Stimulated activated CD4-positive, alpha-beta T cell treated with anti-CD3 and anti-CD28 coated beads, TNF-alpha, amount 100 ng/mL, for 48 hours (primary cell): ENCODE measurements at regions not wholly inside any gene's neighbourhood (a gene's known extent, or its start where the extent isn't known, plus 50 kb on each side); places are given as distances from the start of the nearest gene placed in this dataset.
"Not testable (repeated sequence)": the region's sequence is repeated elsewhere in the genome, so short reads cannot be mapped to it uniquely, and the experiment has no call there.

Experiments used
- DNase-seq, 3 donors: peaks; one replicate each; pipeline ENCODE4 v3.0.0-alpha.2; 2020; ENCODE audit warnings: low read depth in 3 of 3

DNA sequence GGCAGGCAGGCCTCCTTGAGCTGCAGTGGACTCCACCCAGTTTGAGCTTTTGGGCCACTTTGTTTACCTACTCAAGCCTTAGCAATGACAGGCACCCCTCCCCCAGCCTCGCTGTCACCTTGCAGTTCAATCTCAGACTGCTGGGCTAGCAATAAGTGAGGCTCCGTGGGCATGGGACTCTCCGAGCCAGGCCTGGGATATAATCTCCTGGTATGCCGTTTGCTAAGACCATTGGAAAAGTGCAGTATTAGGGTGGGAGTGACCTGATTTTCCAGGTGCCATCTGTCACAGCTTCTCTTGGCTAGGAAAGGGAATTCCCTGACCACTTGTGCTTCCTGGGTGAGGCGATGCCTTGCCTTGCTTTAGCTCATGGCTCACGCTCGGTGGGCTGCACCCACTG lies 648.6 kb downstream of the DIPK2A start:
- not testable (repeated sequence) for DNase-seq

- no peak for DNase-seq
These were observed 651.2 kb downstream of the DIPK2A start for GRCh38 chr3:144622845-144623244.

DNA sequence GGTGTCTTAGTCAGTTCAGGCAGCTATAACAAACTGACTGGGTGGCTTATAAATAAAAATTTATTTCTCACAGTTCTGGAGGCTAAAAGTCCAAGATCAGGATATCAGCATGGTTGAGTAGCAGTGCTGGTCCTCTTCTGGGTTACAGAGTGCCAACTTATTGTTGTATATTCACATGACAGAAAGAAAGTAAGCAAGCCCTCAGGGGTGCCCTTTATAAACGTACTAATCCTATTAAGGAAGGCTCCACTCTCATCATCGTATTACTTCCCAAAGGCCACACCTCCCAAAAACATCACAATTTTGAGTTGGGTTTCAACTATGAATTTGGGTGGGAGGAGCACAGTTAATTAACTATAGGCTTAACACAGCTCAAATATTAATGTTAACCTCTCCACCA lies 653.0 kb downstream of the DIPK2A start:
- DNase-seq: no peak

DNA sequence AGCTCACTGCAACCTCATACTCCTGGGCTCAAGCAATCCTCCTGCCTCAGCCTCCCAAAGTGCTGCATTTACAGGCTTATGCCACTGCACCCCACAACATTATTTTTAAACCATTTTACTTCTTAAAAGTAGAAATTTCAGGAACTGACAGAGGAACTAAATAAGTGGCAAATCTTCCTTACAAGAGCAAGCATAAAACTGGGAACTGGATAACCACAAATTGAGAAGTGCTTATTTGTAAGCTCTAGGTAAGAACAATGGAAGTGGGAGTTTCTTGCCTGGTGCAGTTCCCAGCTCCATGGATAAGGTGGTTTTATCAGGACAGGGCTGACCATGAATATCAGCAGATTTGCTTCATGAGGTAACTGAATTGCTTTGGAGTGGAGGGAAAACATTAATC lies 655.2 kb downstream of the DIPK2A start:
- no peak for DNase-seq

DNA sequence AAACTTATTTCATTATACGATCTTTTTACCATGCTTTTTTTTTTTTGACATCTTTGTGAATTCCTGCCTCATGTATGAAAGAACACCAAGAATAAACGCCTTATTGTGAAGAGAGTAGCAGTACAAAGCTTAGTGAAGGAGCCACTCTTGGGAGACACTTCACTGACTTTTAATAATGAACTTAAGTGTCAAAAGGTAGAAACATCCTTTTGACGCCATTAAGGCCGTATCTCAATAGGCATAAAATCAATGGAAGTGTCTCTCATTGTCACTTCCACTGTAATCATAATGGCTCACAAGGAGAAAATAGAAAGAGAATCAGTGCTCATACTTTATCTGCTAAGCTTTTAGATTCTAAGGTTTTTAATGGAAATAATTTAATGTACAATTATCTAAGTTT lies 657.8 kb downstream of the DIPK2A start:
- DNase-seq: no peak

DNA sequence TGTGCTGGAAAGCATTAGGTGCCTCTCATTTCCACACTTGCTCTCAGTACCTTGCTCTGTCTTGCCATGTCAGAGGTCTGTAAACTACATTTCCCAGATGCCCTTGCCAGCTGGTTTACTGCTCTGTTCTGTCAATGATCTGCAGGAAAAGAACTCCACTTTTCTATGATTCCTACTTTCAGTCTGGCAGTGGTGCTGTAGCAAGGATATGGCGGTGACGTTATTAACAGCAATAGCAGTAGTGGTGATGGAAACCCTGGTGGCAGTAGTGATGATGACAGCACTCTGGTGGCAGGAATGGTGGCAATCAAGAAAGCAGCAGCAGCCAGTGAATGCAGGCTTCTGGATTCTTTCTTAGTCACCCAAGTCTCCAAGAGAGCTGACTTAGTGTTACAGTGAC lies 665.2 kb downstream of the DIPK2A start:
- no peak for DNase-seq

DNA sequence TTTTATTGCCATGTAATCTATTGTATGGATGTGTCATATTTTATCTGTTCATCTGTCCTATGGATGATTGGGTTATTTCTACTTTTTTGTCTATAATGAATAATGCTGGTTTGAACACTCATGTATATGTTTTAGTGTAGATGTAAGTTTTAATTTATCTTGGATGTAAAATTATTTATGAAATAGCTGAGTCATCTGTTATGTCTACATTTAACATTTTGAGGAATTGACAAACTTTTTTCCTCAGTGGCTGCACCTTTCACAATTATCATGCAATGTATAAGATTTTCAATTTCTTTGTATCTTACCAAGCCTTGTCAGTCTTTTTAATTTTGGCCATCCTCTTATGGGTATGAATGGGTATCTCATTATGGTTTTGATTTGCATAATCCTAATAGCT lies 666.4 kb downstream of the DIPK2A start:
- no peak for DNase-seq

- DNase-seq: no peak
These were observed 672.2 kb downstream of the DIPK2A start for GRCh38 chr3:144643771-144644198.

DNA sequence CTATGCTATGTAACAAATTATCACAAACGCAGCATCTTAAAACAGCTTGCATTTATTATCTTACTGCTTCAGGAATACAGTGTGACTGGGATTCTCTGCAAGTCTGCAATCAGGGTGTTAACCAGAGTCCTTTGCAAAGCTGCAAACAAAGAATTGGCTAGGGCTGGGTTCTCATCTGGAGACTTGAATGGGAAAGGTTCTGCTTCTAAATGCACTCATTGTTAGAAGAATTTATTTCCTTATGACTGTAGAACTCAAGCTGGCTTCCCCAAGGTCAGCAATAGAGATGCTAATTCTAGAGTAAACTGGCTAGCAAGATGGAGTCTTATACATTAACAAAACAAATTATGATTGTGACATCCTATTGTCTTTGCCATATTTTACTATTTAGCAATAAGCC lies 673.7 kb downstream of the DIPK2A start:
- DNase-seq: no peak

DNA sequence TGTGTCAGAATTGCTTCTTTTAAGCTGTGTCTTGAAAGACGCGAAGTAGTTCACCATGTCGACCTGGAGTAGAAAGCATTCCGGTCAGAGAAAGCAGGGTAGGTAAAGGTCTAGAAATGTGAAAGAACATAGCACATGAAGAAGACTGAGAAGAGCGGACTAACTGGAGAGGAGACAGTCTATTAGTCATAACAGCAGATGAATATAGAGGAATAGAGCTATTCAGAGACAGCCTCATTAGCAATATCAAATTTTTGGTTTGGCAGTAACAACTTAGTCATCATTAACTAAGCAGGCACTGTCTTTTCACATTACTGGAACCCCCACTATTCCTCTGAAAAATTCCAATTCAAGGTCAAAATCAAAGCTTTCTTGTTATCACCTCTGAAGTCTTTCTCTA lies 678.8 kb downstream of the DIPK2A start:
- DNase-seq: no peak

DNA sequence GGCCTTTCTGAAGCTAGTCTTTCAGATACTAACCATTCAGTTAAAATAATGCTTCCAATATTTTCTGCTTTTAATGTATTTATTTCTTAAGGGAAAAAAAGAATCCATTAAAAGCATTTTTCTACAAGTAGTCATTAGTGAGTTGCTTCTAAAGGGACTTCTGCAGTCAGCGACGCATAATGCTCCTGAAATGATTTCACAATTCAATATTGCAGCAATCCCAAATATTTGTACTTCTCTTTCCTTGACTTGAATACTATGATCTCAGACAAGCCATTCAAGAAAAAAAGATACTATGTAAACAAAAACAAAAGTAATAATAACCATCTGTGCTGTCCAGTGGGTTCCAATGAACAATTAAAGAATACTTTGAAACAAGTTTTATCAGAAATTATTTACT lies 681.0 kb downstream of the DIPK2A start:
- no peak for DNase-seq

DNA sequence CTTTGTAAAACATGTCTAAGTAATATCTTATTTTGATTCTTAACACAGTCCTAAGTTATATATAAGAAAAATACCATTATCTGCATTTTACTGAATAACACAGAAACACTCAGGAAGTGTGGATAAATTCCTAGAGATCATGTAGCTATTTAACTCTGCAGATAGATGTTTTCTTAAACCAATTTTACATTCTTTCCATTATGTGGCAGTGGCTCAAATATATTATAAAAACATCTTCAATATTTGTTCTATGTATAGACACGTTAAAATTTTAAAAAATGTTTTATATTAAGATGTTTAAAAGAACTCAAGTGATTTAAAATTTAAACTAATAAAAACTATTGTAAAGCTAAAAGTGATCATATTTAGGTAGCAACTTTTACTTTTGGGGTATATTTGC lies 683.8 kb downstream of the DIPK2A start:
- no peak for DNase-seq

DNA sequence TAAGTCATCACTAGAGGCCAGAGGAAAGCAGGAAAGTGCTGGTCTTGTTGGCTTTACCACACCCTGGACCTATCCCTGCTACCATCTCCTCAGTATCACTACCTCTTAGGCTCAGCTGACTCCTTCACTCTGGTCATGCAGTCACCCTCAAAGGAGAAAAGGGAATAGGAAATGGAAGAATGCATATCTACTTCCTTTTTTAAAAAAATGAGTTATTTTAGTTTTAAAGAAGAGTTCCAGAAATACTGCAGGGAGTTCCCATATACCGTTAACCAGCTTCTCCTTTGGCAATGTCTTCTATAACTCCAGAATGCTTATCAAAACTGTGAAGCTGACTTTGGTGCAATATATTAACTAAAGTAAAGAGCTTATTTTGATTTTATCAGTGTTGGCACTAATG lies 688.6 kb downstream of the DIPK2A start:
- DNase-seq: no peak

DNA sequence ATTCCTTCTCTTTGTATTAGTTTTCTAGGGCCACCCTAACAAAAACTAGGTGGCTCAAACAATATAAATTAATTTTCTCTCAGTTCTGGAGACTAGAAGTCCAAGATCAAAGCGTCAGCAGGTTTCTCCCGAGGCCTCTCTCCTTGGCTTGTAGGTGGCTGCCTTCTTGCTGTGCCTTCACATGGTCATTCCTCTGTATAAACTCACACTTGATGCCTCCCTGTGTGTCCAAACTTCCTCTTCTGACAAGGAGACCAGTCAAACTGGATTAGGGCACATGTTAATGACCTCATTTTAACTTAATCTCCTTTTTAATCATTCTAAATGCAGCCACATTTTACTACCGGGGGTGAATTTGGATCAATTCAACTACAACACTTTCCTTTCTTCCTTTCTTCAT lies 691.1 kb downstream of the DIPK2A start:
- DNase-seq: no peak

DNA sequence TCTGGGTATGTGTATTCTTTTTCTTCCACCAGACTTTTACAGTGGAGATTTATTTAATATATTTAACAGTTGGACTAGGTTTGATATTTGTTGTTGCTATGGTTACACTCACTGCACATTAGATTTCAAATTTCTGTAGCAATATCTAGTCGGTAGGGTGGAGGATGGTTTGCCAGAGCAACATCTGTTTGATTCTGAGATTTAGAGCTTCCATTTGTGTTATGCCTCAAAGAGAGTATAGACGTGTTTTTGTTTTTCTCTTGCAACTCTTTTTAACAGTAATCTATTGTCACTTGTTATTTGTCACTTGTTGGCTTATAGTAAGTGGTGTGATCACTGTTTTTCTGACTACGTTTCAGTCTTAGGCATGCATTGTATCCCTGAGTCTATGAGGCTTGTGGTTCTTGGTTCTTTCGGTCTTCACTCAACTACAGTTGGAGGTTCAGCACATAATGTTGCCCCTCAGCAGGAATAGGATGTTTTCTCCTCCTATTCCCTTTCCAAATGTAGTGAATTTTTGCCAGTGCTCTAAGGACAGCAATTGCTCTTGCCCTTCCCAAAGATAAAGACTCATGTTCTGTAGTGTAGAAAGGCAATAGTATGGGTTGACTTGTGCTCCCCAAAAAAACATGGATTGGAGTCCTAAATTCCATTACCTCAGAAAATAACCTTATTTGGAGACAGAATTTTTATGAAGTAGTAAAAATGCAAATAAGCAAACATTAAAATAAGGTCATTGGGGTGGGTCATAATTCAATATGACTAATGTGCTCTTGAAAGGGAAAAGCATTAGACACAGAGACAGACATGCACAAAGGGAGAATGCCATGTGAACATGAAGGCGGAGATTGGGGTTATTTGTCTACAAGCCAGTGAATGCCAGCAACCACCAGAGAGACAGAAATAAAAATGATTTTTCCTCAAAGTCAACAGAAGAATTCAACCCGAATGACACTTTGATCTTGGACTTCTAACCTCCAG lies 692.1 kb downstream of the DIPK2A start:
- DNase-seq: no peak

DNA sequence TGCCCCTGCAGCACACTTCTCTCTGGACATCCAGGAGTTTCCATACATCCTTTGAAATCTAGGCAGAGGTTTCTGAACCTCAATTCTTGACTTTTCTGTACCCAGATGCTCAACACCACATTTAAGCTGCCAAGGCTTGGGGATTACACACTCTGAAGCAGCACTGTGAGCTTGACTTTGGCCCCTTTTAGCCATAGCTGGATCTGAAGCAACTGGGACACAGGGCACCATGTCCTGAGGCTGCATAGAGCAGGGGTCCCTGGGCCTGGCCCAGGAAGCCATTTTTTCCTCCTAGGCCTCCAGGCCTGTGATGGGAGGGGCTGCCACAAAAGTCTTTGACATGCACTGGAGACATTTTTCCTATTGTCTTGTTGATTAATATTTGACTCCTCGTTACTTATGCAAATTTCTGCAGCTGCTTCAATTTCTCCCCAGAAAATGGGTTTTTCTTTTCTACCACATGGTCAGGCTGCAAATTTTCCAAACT lies 694.0 kb downstream of the DIPK2A start:
- DNase-seq: no peak

DNA sequence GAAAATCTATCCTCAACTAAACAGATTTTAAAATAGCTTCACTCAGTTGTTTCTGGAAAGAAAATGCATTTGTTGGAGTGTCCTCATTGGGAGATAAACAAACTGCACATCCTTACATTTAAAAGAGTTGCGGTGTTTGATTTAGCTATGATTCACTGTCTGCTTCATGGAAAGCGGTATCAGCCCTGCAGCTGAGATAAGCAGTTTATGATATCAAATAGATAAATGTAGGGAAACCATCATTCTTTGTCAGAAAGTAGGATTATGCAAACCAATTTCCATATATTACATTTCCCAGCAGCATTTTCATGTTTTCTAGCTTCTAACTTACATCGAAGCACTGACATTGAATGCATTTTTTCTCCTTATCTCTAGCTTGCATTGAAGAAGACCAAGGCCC lies 698.9 kb downstream of the DIPK2A start:
- no peak for DNase-seq

DNA sequence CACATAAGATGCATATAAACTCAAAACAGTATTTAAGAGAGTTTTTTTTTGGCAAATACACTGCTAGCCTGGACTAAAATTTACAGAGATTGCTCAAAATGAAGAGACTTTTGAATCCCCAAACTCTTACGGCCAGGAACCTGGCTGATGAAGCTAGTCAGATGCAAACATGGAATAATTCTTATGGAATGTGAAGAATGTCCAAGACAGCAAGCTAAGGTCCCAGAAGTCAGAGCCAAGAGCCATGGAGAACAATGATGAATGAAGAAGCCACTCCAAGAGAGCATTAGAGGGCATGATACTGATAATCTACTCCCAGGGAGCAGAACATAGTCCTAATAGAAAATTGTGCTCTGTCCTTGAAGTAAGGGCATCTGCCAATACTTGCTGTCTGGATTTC lies 705.5 kb downstream of the DIPK2A start:
- DNase-seq: no peak

DNA sequence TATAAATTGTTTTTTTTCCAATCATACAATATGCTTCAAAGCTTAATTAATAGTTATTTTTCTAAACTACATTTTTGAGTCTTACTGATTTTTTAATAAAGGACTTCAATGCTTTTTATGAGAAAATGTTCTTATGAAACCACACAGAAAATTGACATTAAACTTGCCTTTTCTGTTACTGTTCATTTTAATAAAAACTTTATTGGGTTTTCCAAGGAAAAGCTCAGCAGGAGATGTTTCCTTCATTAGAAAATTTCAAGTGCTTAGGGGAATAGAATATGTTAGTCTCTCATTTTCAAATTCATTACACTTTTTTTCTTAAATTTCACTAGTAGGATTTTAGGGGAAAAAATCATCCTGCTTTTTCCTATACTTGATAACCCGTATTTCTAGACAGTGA lies 711.4 kb downstream of the DIPK2A start:
- no peak for DNase-seq

- no peak for DNase-seq
These were observed 716.2 kb downstream of the DIPK2A start for GRCh38 chr3:144687862-144688261.

DNA sequence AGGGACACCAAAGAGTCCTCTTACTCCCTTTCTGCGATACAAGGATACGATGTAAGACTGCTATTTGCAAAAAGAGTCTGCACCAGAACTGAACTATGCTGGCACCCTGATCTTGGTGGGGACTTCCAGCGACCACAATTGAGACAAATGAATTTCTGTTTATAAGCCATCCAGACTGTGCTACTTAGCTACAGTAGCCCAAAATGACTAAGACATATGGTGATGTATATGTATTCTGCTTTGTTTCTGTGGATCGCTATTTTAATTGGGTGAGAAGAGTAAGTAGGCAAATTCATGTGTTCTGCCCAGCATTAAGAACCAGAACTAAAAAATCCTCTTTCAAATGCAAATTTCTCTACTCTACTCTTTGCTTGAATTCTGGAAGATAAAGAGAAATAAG lies 720.9 kb downstream of the DIPK2A start:
- no peak for DNase-seq

- DNase-seq: no peak
These were observed 736.8 kb downstream of the DIPK2A start for GRCh38 chr3:144708437-144708836.

- no peak for DNase-seq
These were observed 765.7 kb downstream of the DIPK2A start for GRCh38 chr3:144737281-144737680.

DNA sequence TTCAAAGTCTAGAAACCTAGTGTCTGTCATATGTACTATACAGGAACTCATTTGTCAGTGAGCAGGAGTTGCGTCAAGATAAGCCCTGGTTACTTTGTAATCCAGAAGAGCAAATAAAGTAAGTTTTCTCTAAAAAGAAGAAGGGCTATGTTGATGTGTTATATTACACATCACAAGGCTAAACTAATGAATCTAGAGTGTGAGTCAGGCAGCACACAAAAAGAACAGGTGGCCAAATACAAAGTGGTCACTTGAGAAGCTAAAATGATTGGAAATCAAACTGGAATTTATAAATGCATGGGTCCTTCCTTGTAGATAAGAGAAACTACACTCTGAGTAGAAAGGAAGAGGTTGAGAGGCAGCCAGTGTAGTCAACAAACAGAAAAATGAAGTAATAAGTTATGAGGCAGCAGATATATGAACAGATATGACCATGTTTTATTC lies 771.6 kb downstream of the DIPK2A start:
- no peak for DNase-seq
